ENCODE measurements at regions not wholly inside any gene's neighbourhood (a gene's known extent, or its start where the extent isn't known, plus 50 kb on each side); places are given as distances from the start of the nearest gene placed in this dataset.

- H3K4me1 Mint-ChIP-seq (ENCODE audit: low read depth), result no peaks in the 10 kb centered on the region
- H3K27ac Mint-ChIP-seq, result no peak overlapping the region
- peaks cover under 1% of the 10 kb centered on the region for H3K27me3 Mint-ChIP-seq (ENCODE audit: low read depth)
- DNase-seq (ENCODE audit: low spot score), result no peak
- H3K36me3 Mint-ChIP-seq (ENCODE audit: low read depth), result no peaks in the 10 kb centered on the region
- no peaks in the 10 kb centered on the region for H3K9me3 Mint-ChIP-seq
- no peak overlapping the region for H3K4me3 Mint-ChIP-seq
Measured at GRCh38 chr5:115387816-115388215, 91.4 kb upstream of the CCDC112 start.

GRCh38 chr5:115386657-115387056 lies 90.2 kb upstream of the CCDC112 start:
- Mint-ChIP-seq H3K27me3 (ENCODE audit: low read depth) (peaks cover 3% of the 10 kb centered on the region), H3K4me1 (ENCODE audit: low read depth) (no peaks in the 10 kb centered on the region), H3K9me3 (no peaks in the 10 kb centered on the region), H3K4me3 (no peak overlapping the region), H3K27ac (no peak overlapping the region), H3K36me3 (ENCODE audit: low read depth) (no peaks in the 10 kb centered on the region)
- no peak for DNase-seq (ENCODE audit: low spot score)

- H3K4me3 Mint-ChIP-seq, result no peak overlapping the region
- H3K27me3 Mint-ChIP-seq (ENCODE audit: low read depth), result peaks cover 3% of the 10 kb centered on the region
- H3K9me3 Mint-ChIP-seq, result no peaks in the 10 kb centered on the region
- H3K27ac Mint-ChIP-seq, result no peak overlapping the region
- H3K4me1 Mint-ChIP-seq (ENCODE audit: low read depth), result no peaks in the 10 kb centered on the region
- no peaks in the 10 kb centered on the region for H3K36me3 Mint-ChIP-seq (ENCODE audit: low read depth)
- DNase-seq (ENCODE audit: low spot score), result no peak
Measured at GRCh38 chr5:115384587-115385375, 88.3 kb upstream of the CCDC112 start.

- Mint-ChIP-seq H3K9me3 (no peaks in the 10 kb centered on the region), H3K4me1 (ENCODE audit: low read depth) (peaks cover 11% of the 10 kb centered on the region), H3K4me3 (no peak overlapping the region), H3K27ac (no peak overlapping the region), H3K27me3 (ENCODE audit: low read depth) (peaks cover 3% of the 10 kb centered on the region), H3K36me3 (ENCODE audit: low read depth) (no peaks in the 10 kb centered on the region)
- no peak for DNase-seq (ENCODE audit: low spot score)
Measured at GRCh38 chr5:115382989-115383388, 86.5 kb upstream of the CCDC112 start.

GRCh38 chr5:115381911-115382662 lies 85.6 kb upstream of the CCDC112 start:
- no peaks in the 10 kb centered on the region for H3K36me3 Mint-ChIP-seq (ENCODE audit: low read depth)
- H3K9me3 Mint-ChIP-seq, result no peaks in the 10 kb centered on the region
- H3K27me3 Mint-ChIP-seq (ENCODE audit: low read depth), result peaks cover 3% of the 10 kb centered on the region
- H3K4me1 Mint-ChIP-seq (ENCODE audit: low read depth), result peaks cover 13% of the 10 kb centered on the region
- H3K4me3 Mint-ChIP-seq, result no peak overlapping the region
- H3K27ac Mint-ChIP-seq, result no peak overlapping the region
- no peak for DNase-seq (ENCODE audit: low spot score)

GRCh38 chr5:115379622-115380344 lies 83.3 kb upstream of the CCDC112 start:
- peak; percentile 12 for DNase-seq (ENCODE audit: low spot score)
- H3K4me1 Mint-ChIP-seq (ENCODE audit: low read depth), result peaks cover 15% of the 10 kb centered on the region
- H3K36me3 Mint-ChIP-seq (ENCODE audit: low read depth), result no peaks in the 10 kb centered on the region
- no peak overlapping the region for H3K4me3 Mint-ChIP-seq
- H3K27ac Mint-ChIP-seq, result no peak overlapping the region
- peaks cover 3% of the 10 kb centered on the region for H3K27me3 Mint-ChIP-seq (ENCODE audit: low read depth)
- no peaks in the 10 kb centered on the region for H3K9me3 Mint-ChIP-seq

- Mint-ChIP-seq H3K4me1 (ENCODE audit: low read depth) (peaks cover 15% of the 10 kb centered on the region), H3K36me3 (ENCODE audit: low read depth) (no peaks in the 10 kb centered on the region), H3K27me3 (ENCODE audit: low read depth) (peaks cover 3% of the 10 kb centered on the region), H3K4me3 (no peak overlapping the region), H3K9me3 (no peaks in the 10 kb centered on the region), H3K27ac (no peak overlapping the region)
- DNase-seq (ENCODE audit: low spot score), result no peak
Measured at GRCh38 chr5:115378754-115379153, 82.3 kb upstream of the CCDC112 start.

- no peaks in the 10 kb centered on the region for H3K9me3 Mint-ChIP-seq
- peak; percentile 7 for DNase-seq (ENCODE audit: low spot score)
- H3K4me3 Mint-ChIP-seq, result peak overlapping the region; percentile 25
- peaks cover under 1% of the 10 kb centered on the region for H3K27me3 Mint-ChIP-seq (ENCODE audit: low read depth)
- no peak overlapping the region for H3K27ac Mint-ChIP-seq
- no peaks in the 10 kb centered on the region for H3K36me3 Mint-ChIP-seq (ENCODE audit: low read depth)
- H3K4me1 Mint-ChIP-seq (ENCODE audit: low read depth), result peaks cover 15% of the 10 kb centered on the region
Measured at GRCh38 chr5:115377468-115378217, 81.2 kb upstream of the CCDC112 start.

GRCh38 chr5:115375893-115376292 lies 79.4 kb upstream of the CCDC112 start:
- no peak for DNase-seq (ENCODE audit: low spot score)
- no peaks in the 10 kb centered on the region for H3K9me3 Mint-ChIP-seq
- H3K4me1 Mint-ChIP-seq (ENCODE audit: low read depth), result peaks cover 15% of the 10 kb centered on the region
- no peaks in the 10 kb centered on the region for H3K36me3 Mint-ChIP-seq (ENCODE audit: low read depth)
- H3K4me3 Mint-ChIP-seq, result no peak overlapping the region
- no peak overlapping the region for H3K27ac Mint-ChIP-seq
- H3K27me3 Mint-ChIP-seq (ENCODE audit: low read depth), result no peaks in the 10 kb centered on the region

GRCh38 chr5:115374057-115374775 lies 77.8 kb upstream of the CCDC112 start:
- no peak for DNase-seq (ENCODE audit: low spot score)
- Mint-ChIP-seq H3K9me3 (no peaks in the 10 kb centered on the region), H3K27ac (no peak overlapping the region), H3K36me3 (ENCODE audit: low read depth) (no peaks in the 10 kb centered on the region), H3K27me3 (ENCODE audit: low read depth) (no peaks in the 10 kb centered on the region), H3K4me3 (no peak overlapping the region), H3K4me1 (ENCODE audit: low read depth) (peaks cover 12% of the 10 kb centered on the region)

- no peaks in the 10 kb centered on the region for H3K9me3 Mint-ChIP-seq
- no peak overlapping the region for H3K4me3 Mint-ChIP-seq
- no peaks in the 10 kb centered on the region for H3K36me3 Mint-ChIP-seq (ENCODE audit: low read depth)
- no peaks in the 10 kb centered on the region for H3K27me3 Mint-ChIP-seq (ENCODE audit: low read depth)
- peaks cover 3% of the 10 kb centered on the region for H3K4me1 Mint-ChIP-seq (ENCODE audit: low read depth)
- no peak for DNase-seq (ENCODE audit: low spot score)
- no peak overlapping the region for H3K27ac Mint-ChIP-seq
Measured at GRCh38 chr5:115372146-115372545, 75.7 kb upstream of the CCDC112 start.

GRCh38 chr5:115369430-115370144 lies 73.1 kb upstream of the CCDC112 start:
- Mint-ChIP-seq H3K27ac (no peak overlapping the region), H3K4me3 (no peak overlapping the region), H3K4me1 (ENCODE audit: low read depth) (no peaks in the 10 kb centered on the region), H3K36me3 (ENCODE audit: low read depth) (no peaks in the 10 kb centered on the region), H3K27me3 (ENCODE audit: low read depth) (peaks cover 3% of the 10 kb centered on the region), H3K9me3 (no peaks in the 10 kb centered on the region)
- no peak for DNase-seq (ENCODE audit: low spot score)
